B cell (primary cell): ENCODE measurements at regions not wholly inside any gene's neighbourhood (a gene's known extent, or its start where the extent isn't known, plus 50 kb on each side); places are given as distances from the start of the nearest gene placed in this dataset.

Source experiments
- ATAC-seq: fragments of 200-7000 bp; cut with Tn5 transposase; one replicate; pipeline ENCODE4 v1.10.0; 2021; ENCODE audit warnings: low read depth, mild to moderate bottlenecking, moderate number of reproducible peaks, moderate library complexity
- CTCF ChIA-PET: fragments of 350-600 bp; sonication (Branson Sonifier 250); formaldehyde crosslinking; loops from one replicate; lab custom pipeline; 2021; ENCODE audit warnings: antibody characterized with exemption, inconsistent platforms; lab: Charles Lee
- POLR2A ChIA-PET: fragments of 350-600 bp; sonication (Branson Sonifier 250); formaldehyde crosslinking; loops from one replicate; lab custom pipeline; 2021; ENCODE audit warnings: antibody characterized with exemption; lab: Charles Lee
- DNase-seq: peaks from one replicate; pipeline ENCODE4 v3.0.0; 2013
- H2AFZ ChIP-seq: 2 replicates; pipeline ENCODE4 v1.6.1; 2012; ENCODE audit warnings: mild to moderate bottlenecking, low read depth, low read length; ENCODE audit not compliant: insufficient read depth, poor library complexity, severe bottlenecking
- H3K27ac ChIP-seq, 2 donors: 1 replicate in 1 of 2; 2 replicates in 1 of 2; pipeline ENCODE4 v1.5.1; 2012 to 2013; ENCODE audit warnings: low read length in 2 of 2, mild to moderate bottlenecking in 2 of 2, moderate library complexity in 1 of 2
- H3K27me3 ChIP-seq, 4 experiments: fragments of 200-600 bp in 1 of 4; sonication (generic) in 1 of 4; replicated peaks in 1 of 4; 1 replicate in 2 of 4; 2 replicates in 2 of 4; pipeline versions ENCODE4 v1.6.1 to v1.7.0; 2013 to 2016; ENCODE audit warnings: low read length in 3 of 4, mild to moderate bottlenecking in 2 of 4, mixed read lengths in 1 of 4, moderate library complexity in 1 of 4; ENCODE audit not compliant: insufficient read depth in 4 of 4, control insufficient read depth in 3 of 4; ENCODE audit errors: control extremely low read depth in 1 of 4
- H3K36me3 ChIP-seq, 2 experiments: replicated peaks in 1 of 2; 1 replicate in 1 of 2; 2 replicates in 1 of 2; pipeline versions ENCODE4 v1.6.1 to v1.7.1; 2013; ENCODE audit warnings: low read length in 1 of 2; ENCODE audit not compliant: insufficient read depth in 2 of 2, control insufficient read depth in 1 of 2; ENCODE audit errors: control extremely low read depth in 1 of 2, extremely low read depth in 1 of 2
- H3K4me1 ChIP-seq, 2 donors: fragments of 200-600 bp in 1 of 2; sonication (generic) in 1 of 2; 1 replicate in 1 of 2; 2 replicates in 1 of 2; pipeline versions ENCODE4 v1.5.1 to v1.6.1; 2013 to 2017; ENCODE audit warnings: low read length in 2 of 2; ENCODE audit not compliant: control insufficient read depth in 2 of 2, insufficient read depth in 2 of 2
- H3K4me2 ChIP-seq: replicated peaks from 2 replicates; pipeline ENCODE3; 2012; ENCODE audit warnings: mild to moderate bottlenecking, low read depth, low read length; ENCODE audit not compliant: poor library complexity, severe bottlenecking
- H3K4me3 ChIP-seq, 5 experiments: fragments of 200-600 bp in 1 of 5; sonication (generic) in 1 of 5; 1 replicate in 3 of 5; 2 replicates in 2 of 5; pipeline versions ENCODE4 v1.5.1 to v1.7.0; 2011 to 2016; ENCODE audit warnings: low read length in 4 of 5, mild to moderate bottlenecking in 4 of 5, low read depth in 2 of 5, control low read depth in 1 of 5, moderate library complexity in 1 of 5; ENCODE audit not compliant: insufficient read depth in 1 of 5; ENCODE audit errors: control extremely low read depth in 1 of 5, extremely low read depth in 1 of 5
- H3K79me2 ChIP-seq: fragments of 200-600 bp; sonication (generic); one replicate; pipeline ENCODE4 v1.6.0; 2016; ENCODE audit warnings: low read length; ENCODE audit not compliant: control insufficient read depth, insufficient read depth
- H3K9ac ChIP-seq: fragments of 200-600 bp; sonication (generic); 2 replicates; pipeline ENCODE4 v1.6.1; 2017; ENCODE audit warnings: mild to moderate bottlenecking, low read length, moderate library complexity
- H3K9me3 ChIP-seq, 3 donors: one replicate each; pipeline versions ENCODE4 v1.6.1 to v1.7.1; 2013; ENCODE audit warnings: low read length in 2 of 3; ENCODE audit not compliant: control insufficient read depth in 2 of 3, insufficient read depth in 1 of 3; ENCODE audit errors: control extremely low read depth in 1 of 3
- H4K20me1 ChIP-seq: 2 replicates; pipeline ENCODE4 v1.6.0; 2012; ENCODE audit warnings: mild to moderate bottlenecking, low read length; ENCODE audit not compliant: insufficient read depth, control insufficient read depth, poor library complexity, severe bottlenecking
- H3K27ac Mint-ChIP-seq: one replicate; pipeline ENCODE4 v1.8.0; 2021; ENCODE audit warnings: mixed read lengths
- H3K27me3 Mint-ChIP-seq: one replicate; pipeline ENCODE4 v1.8.0; 2021; ENCODE audit warnings: mixed read lengths
- H3K4me1 Mint-ChIP-seq: one replicate; pipeline ENCODE4 v1.8.0; 2021; ENCODE audit warnings: mixed read lengths
- H3K4me3 Mint-ChIP-seq: one replicate; pipeline ENCODE4 v1.8.0; 2021; ENCODE audit warnings: mixed read lengths
- H3K9me3 Mint-ChIP-seq: one replicate; pipeline ENCODE4 v1.8.0; 2022; ENCODE audit warnings: mixed read lengths; ENCODE audit not compliant: insufficient read depth
- CTCF ChIP-seq: fragments of 200-600 bp; IDR thresholded peaks from one replicate; pipeline ENCODE4 v1.8.0; 2022; ENCODE audit warnings: antibody characterized with exemption, mild to moderate bottlenecking
- EZH2 ChIP-seq: IDR thresholded peaks from 2 replicates; pipeline ENCODE4 v1.6.1; 2012; ENCODE audit warnings: borderline replicate concordance, low read depth, mild to moderate bottlenecking, moderate library complexity, low read length; ENCODE audit not compliant: insufficient read depth, poor library complexity, severe bottlenecking
- WGBS: methylation state at CpG from one replicate; pipeline ENCODE4 v1.1.5; 2013; ENCODE audit warnings: missing lambda C conversion rate; ENCODE audit not compliant: insufficient coverage; 5-methylcytosine and 5-hydroxymethylcytosine counted together
- intact Hi-C: fragments of 100-400 bp; cut with micrococcal nuclease; formaldehyde crosslinking; loops from one replicate; pipeline ENCODE4 v1.10.0; 2022

GRCh38 chrX:25084446-25084845 lies 68.7 kb upstream of the ARX start:
- H2AFZ ChIP-seq, result no peak overlapping the region
- H3K9me3 Mint-ChIP-seq, result peaks cover 3% of the 10 kb centered on the region
- H3K27ac ChIP-seq, result no peak overlapping the region
- intact Hi-C loops, result no loop called here
- H3K4me2 ChIP-seq, result no peak overlapping the region
- no peaks in the 10 kb centered on the region for H3K79me2 ChIP-seq
- ATAC-seq, result no peak
- no peaks in the 10 kb centered on the region for H3K36me3 ChIP-seq
- no CpG with 5 or more reads among the region's 1 CpG for WGBS
- H3K4me3 Mint-ChIP-seq, result no peak overlapping the region
- no peaks in the 10 kb centered on the region for H3K27me3 Mint-ChIP-seq
- no peak overlapping the region for H3K9ac ChIP-seq
- no peak overlapping the region for H3K4me3 ChIP-seq
- POLR2A ChIA-PET, result no interaction called here
- CTCF ChIA-PET, result no interaction called here
- H3K27me3 ChIP-seq, result no peaks in the 10 kb centered on the region
- no peaks in the 10 kb centered on the region for H3K4me1 Mint-ChIP-seq
- no peaks in the 10 kb centered on the region for H3K4me1 ChIP-seq
- H3K27ac Mint-ChIP-seq, result no peak overlapping the region
- no peaks in the 10 kb centered on the region for H4K20me1 ChIP-seq
- DNase-seq, result no peak
- TF ChIP-seq EZH2 (no peak), CTCF (no peak)
- H3K9me3 ChIP-seq, result no peaks in the 10 kb centered on the region

GRCh38 chrX:25083661-25084060 lies 67.9 kb upstream of the ARX start:
- DNase-seq, result no peak
- Histone ChIP-seq H3K27ac (no peak overlapping the region), H3K9me3 (no peaks in the 10 kb centered on the region), H3K4me2 (no peak overlapping the region), H3K27me3 (no peaks in the 10 kb centered on the region), H2AFZ (no peak overlapping the region), H3K4me3 (no peak overlapping the region), H3K36me3 (no peaks in the 10 kb centered on the region), H3K9ac (no peak overlapping the region), H3K79me2 (no peaks in the 10 kb centered on the region), H3K4me1 (no peaks in the 10 kb centered on the region), H4K20me1 (no peaks in the 10 kb centered on the region)
- Mint-ChIP-seq H3K9me3 (peaks cover 3% of the 10 kb centered on the region), H3K4me3 (no peak overlapping the region), H3K4me1 (no peaks in the 10 kb centered on the region), H3K27me3 (no peaks in the 10 kb centered on the region), H3K27ac (no peak overlapping the region)
- ChIA-PET POLR2A (no interaction called here), CTCF (no interaction called here)
- intact Hi-C loops, result no loop called here
- TF ChIP-seq EZH2, result no peak
- no peak for TF ChIP-seq CTCF
- WGBS, result no CpG with 5 or more reads among the region's 3 CpGs
- ATAC-seq, result no peak
